Karpas-422 (cell line): ENCODE measurements at regions not wholly inside any gene's neighbourhood (a gene's known extent, or its start where the extent isn't known, plus 50 kb on each side); places are given as distances from the start of the nearest gene placed in this dataset.

Source experiments
- DNase-seq: peaks from one replicate; pipeline ENCODE4 v3.0.0-alpha.2; 2015
- H2AFZ ChIP-seq: fragments of 200-600 bp; sonication (generic); 2 replicates; pipeline ENCODE4 v1.6.1; 2014; ENCODE audit warnings: antibody characterized with exemption, low read length, mixed read lengths
- H3K27ac ChIP-seq: fragments of 200-600 bp; sonication (generic); 2 replicates; pipeline ENCODE4 v1.5.1; 2014; ENCODE audit warnings: mild to moderate bottlenecking, low read length, moderate library complexity
- H3K27me3 ChIP-seq: fragments of 200-600 bp; sonication (generic); 2 replicates; pipeline ENCODE4 v1.6.1; 2014; ENCODE audit warnings: low read length, mixed read lengths
- H3K36me3 ChIP-seq: fragments of 200-600 bp; sonication (generic); 2 replicates; pipeline ENCODE4 v1.6.1; 2014; ENCODE audit warnings: low read length, mixed read lengths; ENCODE audit not compliant: insufficient read depth
- H3K4me1 ChIP-seq: fragments of 200-600 bp; sonication (generic); 2 replicates; pipeline ENCODE4 v1.6.1; 2014; ENCODE audit warnings: mild to moderate bottlenecking, low read length, mixed read lengths
- H3K4me2 ChIP-seq: fragments of 200-600 bp; sonication (generic); 2 replicates; pipeline ENCODE4 v1.6.1; 2014; ENCODE audit warnings: low read length, low read depth, mild to moderate bottlenecking; ENCODE audit not compliant: poor library complexity, severe bottlenecking
- H3K4me3 ChIP-seq: fragments of 200-600 bp; sonication (generic); 2 replicates; pipeline ENCODE4 v1.5.1; 2014; ENCODE audit warnings: mild to moderate bottlenecking, antibody characterized with exemption, low read length, mixed read lengths
- H3K79me2 ChIP-seq: fragments of 200-600 bp; sonication (generic); 2 replicates; pipeline ENCODE4 v1.6.1; 2014; ENCODE audit warnings: mild to moderate bottlenecking, low read length, mixed read lengths
- H3K9ac ChIP-seq: fragments of 200-600 bp; sonication (generic); 2 replicates; pipeline ENCODE4 v1.6.0; 2014; ENCODE audit warnings: low read length
- H3K9me2 ChIP-seq: fragments of 200-600 bp; sonication (generic), shearing (Covaris generic); replicated peaks from 2 replicates; pipeline ENCODE4 v1.6.0; 2014; ENCODE audit warnings: mild to moderate bottlenecking, low read length, moderate library complexity; ENCODE audit not compliant: insufficient read depth
- H3K9me3 ChIP-seq: fragments of 300-700, 200-600 bp; sonication (generic); 2 replicates; pipeline ENCODE4 v1.6.1; 2014; ENCODE audit warnings: low read length, mixed read lengths
- H4K20me1 ChIP-seq: fragments of 200-600 bp; sonication (generic); 2 replicates; pipeline ENCODE4 v1.6.1; 2014; ENCODE audit warnings: mild to moderate bottlenecking, antibody characterized with exemption, low read length, low read depth; ENCODE audit not compliant: insufficient read depth

DNA sequence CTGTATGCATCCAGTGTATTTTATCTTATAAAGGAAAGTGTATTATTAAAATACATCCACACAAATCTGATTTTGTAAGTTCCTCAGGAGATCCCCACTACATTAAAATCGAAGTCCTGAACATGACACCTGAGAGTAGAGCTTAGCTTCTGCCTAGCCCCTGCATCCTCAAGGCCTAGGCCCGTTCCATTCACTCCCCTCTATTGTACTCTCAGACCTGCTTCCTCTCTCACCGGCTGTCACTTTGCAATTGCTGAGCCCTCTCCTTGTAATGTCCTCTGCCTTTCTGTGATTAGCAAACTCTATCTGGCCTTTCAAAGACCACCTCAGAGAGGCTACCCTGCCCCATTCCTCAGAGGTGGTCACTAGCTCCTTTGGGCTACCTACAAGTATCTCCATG is 160.8 kb downstream of the FTCDNL1 start:
- no peaks in the 10 kb centered on the region for H4K20me1 ChIP-seq
- H3K4me2 ChIP-seq = no peak overlapping the region

DNA sequence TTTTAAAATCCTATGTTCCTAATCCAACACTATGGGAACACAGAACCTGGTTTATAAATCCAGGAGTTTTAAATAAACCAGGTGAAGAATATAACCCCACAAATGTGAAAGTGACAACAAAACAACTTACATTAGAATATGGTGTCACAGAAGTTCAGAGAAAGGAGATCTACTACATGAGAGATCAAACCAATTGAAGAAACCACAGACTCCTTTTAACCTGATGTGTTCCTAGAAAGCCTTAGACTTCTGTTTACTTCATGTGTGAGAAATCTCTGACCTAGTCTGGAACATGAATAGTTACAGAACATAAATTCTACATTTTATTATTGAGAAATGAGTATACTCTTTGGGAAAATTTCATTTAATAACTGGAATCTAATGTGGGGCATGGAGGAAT is 165.3 kb downstream of the FTCDNL1 start:
- no peak overlapping the region for H3K4me3 ChIP-seq
- no peak overlapping the region for H3K9ac ChIP-seq
- no peak overlapping the region for H3K27ac ChIP-seq
- no peaks in the 10 kb centered on the region for H3K9me3 ChIP-seq
- no peaks in the 10 kb centered on the region for H3K9me2 ChIP-seq
- no peaks in the 10 kb centered on the region for H3K27me3 ChIP-seq
- H2AFZ ChIP-seq = no peak overlapping the region
- no peaks in the 10 kb centered on the region for H3K36me3 ChIP-seq
- H3K4me1 ChIP-seq = no peaks in the 10 kb centered on the region
- no peak overlapping the region for H3K4me2 ChIP-seq
- H4K20me1 ChIP-seq = no peaks in the 10 kb centered on the region
- H3K79me2 ChIP-seq = no peaks in the 10 kb centered on the region
- DNase-seq = no peak

More for the DNA sequence above, 160.8 kb downstream of the FTCDNL1 start:
- Histone ChIP-seq H3K9me3 (no peaks in the 10 kb centered on the region), H2AFZ (0 out of 2 replicates have a peak overlapping the region, but pooled peaks have one; percentile 8), H3K36me3 (no peaks in the 10 kb centered on the region), H3K4me3 (no peak overlapping the region), H3K4me1 (no peaks in the 10 kb centered on the region), H3K9ac (no peak overlapping the region), H3K27me3 (no peaks in the 10 kb centered on the region), H3K27ac (no peak overlapping the region), H3K9me2 (no peaks in the 10 kb centered on the region), H3K79me2 (no peaks in the 10 kb centered on the region)
- DNase-seq = no peak

DNA sequence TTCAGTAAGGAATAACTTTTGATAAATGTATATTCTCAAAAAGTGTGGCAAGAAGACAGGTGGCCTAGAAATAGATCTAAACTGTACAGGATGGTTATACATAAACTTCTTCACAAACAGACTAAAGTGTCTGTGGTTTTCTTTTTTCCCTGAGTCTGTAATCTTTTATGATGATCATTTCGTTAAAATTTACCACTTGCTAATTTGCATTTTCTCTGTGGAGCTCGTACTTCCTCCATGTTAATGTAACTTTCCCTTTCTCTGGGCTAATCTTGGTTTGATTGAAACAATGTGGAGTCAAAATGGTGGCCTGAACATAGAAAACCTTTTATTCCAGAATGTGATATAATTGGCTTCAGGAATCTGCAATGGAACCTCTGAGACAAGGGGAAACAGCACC is 166.2 kb downstream of the FTCDNL1 start:
- Histone ChIP-seq H3K27ac (no peak overlapping the region), H3K27me3 (no peaks in the 10 kb centered on the region), H3K4me3 (no peak overlapping the region), H4K20me1 (no peaks in the 10 kb centered on the region), H3K9me2 (no peaks in the 10 kb centered on the region), H3K79me2 (no peaks in the 10 kb centered on the region), H3K9me3 (no peaks in the 10 kb centered on the region), H3K9ac (no peak overlapping the region), H3K4me1 (no peaks in the 10 kb centered on the region), H3K4me2 (no peak overlapping the region), H2AFZ (no peak overlapping the region), H3K36me3 (no peaks in the 10 kb centered on the region)
- no peak for DNase-seq

- no peak for DNase-seq
- no peaks in the 10 kb centered on the region for H3K9me2 ChIP-seq
- no peaks in the 10 kb centered on the region for H3K79me2 ChIP-seq
- no peaks in the 10 kb centered on the region for H3K27me3 ChIP-seq
- H2AFZ ChIP-seq = no peak overlapping the region
- no peaks in the 10 kb centered on the region for H4K20me1 ChIP-seq
- no peak overlapping the region for H3K4me2 ChIP-seq
- H3K36me3 ChIP-seq = no peaks in the 10 kb centered on the region
- H3K4me1 ChIP-seq = no peaks in the 10 kb centered on the region
- no peaks in the 10 kb centered on the region for H3K9me3 ChIP-seq
- H3K9ac ChIP-seq = no peak overlapping the region
- no peak overlapping the region for H3K4me3 ChIP-seq
- H3K27ac ChIP-seq = no peak overlapping the region
Observed at GRCh38 chr2:199684168-199684567, 166.8 kb downstream of the FTCDNL1 start.

- no peak overlapping the region for H3K27ac ChIP-seq
- H2AFZ ChIP-seq = no peak overlapping the region
- no peaks in the 10 kb centered on the region for H3K9me2 ChIP-seq
- DNase-seq = no peak
- H3K36me3 ChIP-seq = no peaks in the 10 kb centered on the region
- H3K4me1 ChIP-seq = no peaks in the 10 kb centered on the region
- no peak overlapping the region for H3K4me2 ChIP-seq
- no peaks in the 10 kb centered on the region for H3K9me3 ChIP-seq
- H3K9ac ChIP-seq = no peak overlapping the region
- no peaks in the 10 kb centered on the region for H4K20me1 ChIP-seq
- H3K4me3 ChIP-seq = no peak overlapping the region
- H3K27me3 ChIP-seq = no peaks in the 10 kb centered on the region
- H3K79me2 ChIP-seq = no peaks in the 10 kb centered on the region
Observed at GRCh38 chr2:199682001-199682400, 169.0 kb downstream of the FTCDNL1 start.

DNA sequence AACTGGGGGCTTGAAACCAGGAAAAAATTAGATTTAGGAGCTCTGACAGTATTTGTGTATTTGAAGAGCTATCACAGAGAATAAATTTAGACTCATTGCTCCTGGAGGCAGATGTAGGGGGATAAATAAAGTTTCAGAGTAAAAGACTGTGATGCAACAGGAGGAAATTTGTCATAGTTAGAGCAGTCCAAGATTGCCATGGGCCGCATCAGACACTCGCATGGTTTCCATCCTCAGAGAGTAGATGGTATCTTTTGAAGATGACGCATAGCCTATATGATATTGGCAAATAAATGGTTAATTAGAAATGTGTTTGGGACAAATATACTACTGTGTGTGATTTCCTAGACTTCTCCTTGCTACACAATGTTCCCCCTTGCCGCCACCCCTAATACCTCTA is 170.5 kb downstream of the FTCDNL1 start:
- H3K79me2 ChIP-seq = no peaks in the 10 kb centered on the region
- H2AFZ ChIP-seq = no peak overlapping the region
- H3K27me3 ChIP-seq = no peaks in the 10 kb centered on the region
- DNase-seq = no peak
- no peak overlapping the region for H3K9ac ChIP-seq
- H3K27ac ChIP-seq = no peak overlapping the region
- no peaks in the 10 kb centered on the region for H3K9me2 ChIP-seq
- H3K4me3 ChIP-seq = no peak overlapping the region
- no peaks in the 10 kb centered on the region for H3K4me1 ChIP-seq
- H4K20me1 ChIP-seq = no peaks in the 10 kb centered on the region
- H3K36me3 ChIP-seq = no peaks in the 10 kb centered on the region
- no peaks in the 10 kb centered on the region for H3K9me3 ChIP-seq
- H3K4me2 ChIP-seq = no peak overlapping the region

GRCh38 chr2:199679883-199680282 is 171.1 kb downstream of the FTCDNL1 start:
- H3K79me2 ChIP-seq = no peaks in the 10 kb centered on the region
- no peak overlapping the region for H3K27ac ChIP-seq
- H3K4me3 ChIP-seq = no peak overlapping the region
- H3K27me3 ChIP-seq = no peaks in the 10 kb centered on the region
- no peaks in the 10 kb centered on the region for H4K20me1 ChIP-seq
- H3K4me1 ChIP-seq = no peaks in the 10 kb centered on the region
- H2AFZ ChIP-seq = no peak overlapping the region
- DNase-seq = no peak
- no peak overlapping the region for H3K4me2 ChIP-seq
- no peaks in the 10 kb centered on the region for H3K9me2 ChIP-seq
- H3K9ac ChIP-seq = no peak overlapping the region
- H3K9me3 ChIP-seq = no peaks in the 10 kb centered on the region
- no peaks in the 10 kb centered on the region for H3K36me3 ChIP-seq

DNA sequence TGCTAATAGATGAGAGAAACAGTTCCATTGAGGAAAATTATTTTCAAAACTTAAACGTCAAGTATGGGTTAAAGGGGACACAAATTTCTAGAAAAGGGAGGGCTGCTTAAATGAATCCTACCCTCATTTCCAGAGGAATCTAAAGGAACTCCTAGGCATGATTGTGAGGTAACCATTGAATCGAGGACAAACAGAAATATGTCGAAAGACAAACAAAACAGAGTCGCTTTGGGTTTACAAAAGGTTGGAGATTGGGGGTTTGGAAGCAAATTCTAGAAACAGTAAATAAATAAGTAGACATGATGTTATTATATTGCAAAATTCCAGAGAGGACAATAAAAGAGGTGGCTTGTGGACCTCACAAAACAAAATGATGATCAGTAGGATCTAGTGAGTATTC is 173.1 kb downstream of the FTCDNL1 start:
- no peaks in the 10 kb centered on the region for H3K36me3 ChIP-seq
- no peaks in the 10 kb centered on the region for H3K4me1 ChIP-seq
- H3K27me3 ChIP-seq = no peaks in the 10 kb centered on the region
- H3K4me2 ChIP-seq = no peak overlapping the region
- H3K79me2 ChIP-seq = no peaks in the 10 kb centered on the region
- no peak overlapping the region for H3K4me3 ChIP-seq
- no peaks in the 10 kb centered on the region for H3K9me3 ChIP-seq
- H2AFZ ChIP-seq = no peak overlapping the region
- H3K27ac ChIP-seq = no peak overlapping the region
- H3K9me2 ChIP-seq = no peaks in the 10 kb centered on the region
- no peaks in the 10 kb centered on the region for H4K20me1 ChIP-seq
- H3K9ac ChIP-seq = no peak overlapping the region
- DNase-seq = no peak

DNA sequence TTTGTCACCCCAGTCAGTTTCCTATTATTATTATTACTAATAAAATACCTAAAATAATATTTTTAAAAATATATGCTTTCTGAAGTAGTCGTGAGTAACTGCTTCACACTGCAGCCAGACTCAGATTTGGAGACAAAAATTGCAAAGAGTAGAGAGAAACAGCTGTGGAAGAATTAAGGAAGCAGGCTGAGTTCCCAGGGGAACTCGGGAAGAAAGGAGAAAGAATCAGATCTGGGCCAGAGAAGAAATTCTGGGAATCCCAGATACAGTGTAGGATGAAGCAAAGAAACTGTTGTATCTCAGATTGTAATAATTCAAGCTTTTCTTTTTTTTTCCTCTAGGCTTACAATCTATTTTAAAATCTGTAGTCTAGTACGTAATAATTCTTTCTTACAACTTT is 182.3 kb downstream of the FTCDNL1 start:
- H3K27me3 ChIP-seq = no peaks in the 10 kb centered on the region
- no peaks in the 10 kb centered on the region for H3K9me2 ChIP-seq

More for the DNA sequence above, 182.3 kb downstream of the FTCDNL1 start:
- no peaks in the 10 kb centered on the region for H3K36me3 ChIP-seq
- no peak overlapping the region for H2AFZ ChIP-seq
- no peak for DNase-seq
- no peak overlapping the region for H3K9ac ChIP-seq
- no peaks in the 10 kb centered on the region for H3K9me3 ChIP-seq
- no peaks in the 10 kb centered on the region for H3K79me2 ChIP-seq
- no peak overlapping the region for H3K27ac ChIP-seq
- H4K20me1 ChIP-seq = no peaks in the 10 kb centered on the region
- H3K4me3 ChIP-seq = no peak overlapping the region
- no peak overlapping the region for H3K4me2 ChIP-seq
- H3K4me1 ChIP-seq = no peaks in the 10 kb centered on the region
